CD14-positive monocyte (primary cell): ENCODE measurements at regions not wholly inside any gene's neighbourhood (a gene's known extent, or its start where the extent isn't known, plus 50 kb on each side); places are given as distances from the start of the nearest gene placed in this dataset.
"Not testable (repeated sequence)": the region's sequence is repeated elsewhere in the genome, so short reads cannot be mapped to it uniquely, and the experiment has no call there.

ENCODE experiments used
- DNase-seq, 3 donors: peaks; one replicate each; pipeline ENCODE4 v3.0.0-alpha.2; 2011 to 2022
- H2AFZ ChIP-seq: 2 replicates; pipeline ENCODE4 v1.6.0; 2012; ENCODE audit warnings: mild to moderate bottlenecking, low read depth, low read length, inconsistent platforms; ENCODE audit not compliant: insufficient read depth, poor library complexity, severe bottlenecking
- H3K27ac ChIP-seq, 2 donors: 1 replicate in 1 of 2; 2 replicates in 1 of 2; pipeline ENCODE4 v1.5.1; 2012 to 2013; ENCODE audit warnings: low read length in 2 of 2, control low read depth in 1 of 2, inconsistent platforms in 1 of 2, low read depth in 1 of 2, mild to moderate bottlenecking in 1 of 2
- H3K27me3 ChIP-seq, 2 donors: one replicate each; pipeline versions ENCODE4 v1.6.0 to v1.6.1; 2011 to 2013; ENCODE audit warnings: low read length in 2 of 2; ENCODE audit not compliant: control insufficient read depth in 2 of 2, insufficient read depth in 2 of 2
- H3K36me3 ChIP-seq, 2 donors: replicated peaks in 1 of 2; 1 replicate in 1 of 2; 2 replicates in 1 of 2; pipeline versions ENCODE4 v1.5.1 to v1.6.1; 2012 to 2013; ENCODE audit warnings: low read length in 2 of 2, control low read depth in 1 of 2, inconsistent platforms in 1 of 2, mild to moderate bottlenecking in 1 of 2; ENCODE audit not compliant: insufficient read depth in 2 of 2, control insufficient read depth in 1 of 2
- H3K4me1 ChIP-seq, 2 donors: 1 replicate in 1 of 2; 2 replicates in 1 of 2; pipeline versions ENCODE4 v1.5.1 to v1.6.1; 2012 to 2013; ENCODE audit warnings: low read length in 2 of 2, control low read depth in 1 of 2, inconsistent platforms in 1 of 2, mild to moderate bottlenecking in 1 of 2, moderate library complexity in 1 of 2; ENCODE audit not compliant: insufficient read depth in 2 of 2, control insufficient read depth in 1 of 2
- H3K4me2 ChIP-seq: replicated peaks from 2 replicates; pipeline ENCODE3; 2012; ENCODE audit warnings: low read length, moderate library complexity, mild to moderate bottlenecking; ENCODE audit not compliant: poor library complexity, severe bottlenecking; ENCODE audit errors: extremely low read depth
- H3K4me3 ChIP-seq, 3 experiments: fragments of 200-600 bp in 1 of 3; sonication (generic) in 1 of 3; replicated peaks in 1 of 3; 1 replicate in 2 of 3; 2 replicates in 1 of 3; pipeline ENCODE4 v1.5.1; 2011 to 2013; ENCODE audit warnings: low read length in 3 of 3, mild to moderate bottlenecking in 3 of 3, control low read depth in 2 of 3, low read depth in 2 of 3, inconsistent platforms in 1 of 3, moderate library complexity in 1 of 3
- H3K79me2 ChIP-seq: 2 replicates; pipeline ENCODE4 v1.6.0; 2012; ENCODE audit warnings: mild to moderate bottlenecking, control low read depth, inconsistent platforms, low read length, moderate library complexity; ENCODE audit not compliant: insufficient read depth
- H3K9ac ChIP-seq: 2 replicates; pipeline ENCODE4 v1.6.0; 2017; ENCODE audit warnings: low read length, mild to moderate bottlenecking; ENCODE audit not compliant: insufficient read depth, poor library complexity, severe bottlenecking
- H3K9me3 ChIP-seq, 2 donors: replicated peaks in 1 of 2; 1 replicate in 1 of 2; 2 replicates in 1 of 2; pipeline versions ENCODE4 v1.5.1 to v1.6.1; 2012 to 2013; ENCODE audit warnings: low read length in 2 of 2, control low read depth in 1 of 2; ENCODE audit not compliant: control insufficient read depth in 1 of 2, insufficient read depth in 1 of 2
- H4K20me1 ChIP-seq: 2 replicates; pipeline ENCODE4 v1.6.0; 2012; ENCODE audit warnings: mild to moderate bottlenecking, low read length, control low read depth, moderate library complexity; ENCODE audit not compliant: insufficient read depth
- H3K27ac Mint-ChIP-seq, 7 donors: one replicate each; pipeline ENCODE4 v1.8.0; 2020; ENCODE audit warnings: mild to moderate bottlenecking in 7 of 7, mixed read lengths in 7 of 7, moderate library complexity in 6 of 7, inconsistent platforms in 2 of 7
- H3K27me3 Mint-ChIP-seq, 3 donors: one replicate each; pipeline ENCODE4 v1.8.0; 2021 to 2022; ENCODE audit warnings: low read depth in 3 of 3, mild to moderate bottlenecking in 3 of 3, mixed read lengths in 3 of 3, moderate library complexity in 3 of 3, inconsistent platforms in 1 of 3
- H3K36me3 Mint-ChIP-seq, 2 donors: one replicate each; pipeline ENCODE4 v1.8.0; 2020; ENCODE audit warnings: mixed read lengths in 2 of 2, inconsistent platforms in 1 of 2, mild to moderate bottlenecking in 1 of 2
- H3K4me1 Mint-ChIP-seq: one replicate; pipeline ENCODE4 v1.8.0; 2020; ENCODE audit warnings: mild to moderate bottlenecking, mixed read lengths
- H3K4me3 Mint-ChIP-seq, 2 donors: one replicate each; pipeline ENCODE4 v1.8.0; 2020; ENCODE audit warnings: mild to moderate bottlenecking in 2 of 2, mixed read lengths in 2 of 2, moderate library complexity in 1 of 2
- H3K9me3 Mint-ChIP-seq, 7 donors: one replicate each; pipeline ENCODE4 v1.8.0; 2020 to 2022; ENCODE audit warnings: mixed read lengths in 7 of 7, mild to moderate bottlenecking in 6 of 7, moderate library complexity in 6 of 7, inconsistent platforms in 2 of 7
- WGBS: methylation state at CpG from one replicate; pipeline ENCODE4 v1.1.5; 2013; ENCODE audit warnings: missing lambda C conversion rate; ENCODE audit not compliant: insufficient coverage; 5-methylcytosine and 5-hydroxymethylcytosine counted together
- intact Hi-C, 2 donors: fragments of 100-400 bp; cut with micrococcal nuclease; formaldehyde crosslinking; loops; one replicate each; pipeline versions ENCODE4 v1.15.0 to v1.15.1; 2023

DNA sequence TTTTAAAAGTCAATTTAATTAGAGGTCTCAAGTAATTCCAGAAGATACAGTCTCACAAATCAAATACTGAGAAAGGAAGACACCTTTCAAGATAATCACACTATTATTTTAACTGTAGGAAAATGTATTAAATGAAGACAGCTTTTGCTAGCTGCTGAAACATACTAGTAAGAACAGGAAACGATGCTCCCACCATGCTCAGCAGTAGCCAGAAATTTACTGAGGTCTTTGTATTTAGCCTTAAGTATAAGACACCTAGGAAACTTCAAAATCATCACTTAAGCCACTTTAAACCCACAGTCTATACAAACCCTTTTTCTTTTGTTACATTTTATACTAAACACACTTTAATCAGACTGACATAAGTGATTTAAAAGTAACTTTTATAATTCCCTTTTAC is 72.7 kb upstream of the NPIPB12 start:
- H3K4me1 ChIP-seq, H3K36me3 ChIP-seq, H3K4me2 ChIP-seq, H3K27me3 Mint-ChIP-seq, H3K9ac ChIP-seq, H3K9me3 Mint-ChIP-seq, H3K27me3 ChIP-seq, intact Hi-C loops, H3K4me3 Mint-ChIP-seq, H3K9me3 ChIP-seq, H3K4me1 Mint-ChIP-seq, DNase-seq, H3K4me3 ChIP-seq, H3K27ac Mint-ChIP-seq, H2AFZ ChIP-seq, H3K27ac ChIP-seq: not testable (repeated sequence)
- Histone ChIP-seq H3K79me2 (peaks cover 82% of the 10 kb centered on the region), H4K20me1 (peaks cover 73% of the 10 kb centered on the region)
- no CpG with 5 or more reads among the region's 1 CpG for WGBS
- H3K36me3 Mint-ChIP-seq, result peaks cover 11 to 41% of the 10 kb centered on the region in 2 donors

DNA sequence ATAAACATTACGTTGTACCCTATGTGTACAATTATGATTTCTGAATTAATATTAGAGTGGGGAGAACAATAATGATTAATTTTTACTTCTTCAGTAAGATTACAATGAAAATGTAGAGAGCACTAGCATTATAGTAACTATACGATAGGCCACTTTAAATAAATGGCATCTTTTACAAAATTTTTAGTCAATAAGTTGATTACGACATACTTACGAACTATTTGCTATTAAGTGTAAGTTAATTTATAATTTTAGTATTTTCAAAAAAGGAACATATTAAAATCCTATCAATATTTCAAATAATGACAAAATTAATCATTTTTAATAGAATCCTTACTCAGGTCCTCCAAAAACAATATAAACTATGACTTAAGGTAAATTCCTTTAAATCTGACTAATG is 75.6 kb upstream of the NPIPB12 start:
- H3K4me3 Mint-ChIP-seq, H3K9me3 Mint-ChIP-seq, H2AFZ ChIP-seq, H3K27ac ChIP-seq, H3K9ac ChIP-seq, H3K27ac Mint-ChIP-seq, H3K4me2 ChIP-seq, H3K27me3 ChIP-seq, H3K4me1 ChIP-seq, H3K27me3 Mint-ChIP-seq, H3K36me3 ChIP-seq, intact Hi-C loops, DNase-seq, H3K4me3 ChIP-seq, H3K9me3 ChIP-seq: not testable (repeated sequence)
- no CpG with 5 or more reads among the region's 4 CpGs for WGBS
- H3K36me3 Mint-ChIP-seq, result peaks cover 8 to 30% of the 10 kb centered on the region in 2 donors
- H4K20me1 ChIP-seq, result peaks cover 74% of the 10 kb centered on the region
- H3K79me2 ChIP-seq, result peaks cover 87% of the 10 kb centered on the region
- peaks cover 19% of the 10 kb centered on the region for H3K4me1 Mint-ChIP-seq

DNA sequence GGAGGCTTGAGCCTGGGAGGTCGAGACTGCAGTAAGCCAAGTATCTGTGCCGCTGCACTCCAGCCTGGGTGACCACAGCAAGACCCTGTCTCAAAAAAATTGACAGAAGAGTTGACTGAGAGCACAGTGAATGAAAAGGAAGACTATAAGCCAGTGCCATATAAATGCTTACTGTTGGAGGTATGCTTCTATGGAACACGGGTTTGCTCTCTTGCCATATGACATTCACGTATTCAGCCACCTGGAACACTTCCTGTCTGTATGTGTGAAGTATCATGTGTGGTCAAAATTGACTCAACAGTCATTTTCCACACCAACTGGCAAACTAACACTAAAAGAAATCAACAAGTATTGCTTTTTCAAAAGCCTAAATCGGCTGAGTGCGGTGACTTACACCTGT is 71.1 kb upstream of the SPN start:
- H3K4me3 Mint-ChIP-seq, H3K9me3 ChIP-seq, H2AFZ ChIP-seq, H3K27me3 ChIP-seq, H3K27me3 Mint-ChIP-seq, H3K9ac ChIP-seq, H3K9me3 Mint-ChIP-seq, DNase-seq, H3K27ac ChIP-seq, H3K4me2 ChIP-seq, H3K4me3 ChIP-seq, H3K36me3 ChIP-seq: not testable (repeated sequence)
- Mint-ChIP-seq H3K36me3 (peaks cover 0 to 11% of the 10 kb centered on the region in 2 donors), H3K27ac (peak overlapping the region in 2 of 7 donors; percentile 40 to 52), H3K4me1 (peaks cover 27% of the 10 kb centered on the region)
- WGBS, result no CpG with 5 or more reads among the region's 6 CpGs
- Histone ChIP-seq H3K79me2 (peaks cover 66% of the 10 kb centered on the region), H3K4me1 (peaks cover 4 to 17% of the 10 kb centered on the region in 2 donors), H4K20me1 (peaks cover 57% of the 10 kb centered on the region)
- intact Hi-C loops, result loop anchor here in 1 of 2 donors (10.0 kb wide), 1 partner anchor 73 kb away; the partner anchor contains the start of gene SPN

DNA sequence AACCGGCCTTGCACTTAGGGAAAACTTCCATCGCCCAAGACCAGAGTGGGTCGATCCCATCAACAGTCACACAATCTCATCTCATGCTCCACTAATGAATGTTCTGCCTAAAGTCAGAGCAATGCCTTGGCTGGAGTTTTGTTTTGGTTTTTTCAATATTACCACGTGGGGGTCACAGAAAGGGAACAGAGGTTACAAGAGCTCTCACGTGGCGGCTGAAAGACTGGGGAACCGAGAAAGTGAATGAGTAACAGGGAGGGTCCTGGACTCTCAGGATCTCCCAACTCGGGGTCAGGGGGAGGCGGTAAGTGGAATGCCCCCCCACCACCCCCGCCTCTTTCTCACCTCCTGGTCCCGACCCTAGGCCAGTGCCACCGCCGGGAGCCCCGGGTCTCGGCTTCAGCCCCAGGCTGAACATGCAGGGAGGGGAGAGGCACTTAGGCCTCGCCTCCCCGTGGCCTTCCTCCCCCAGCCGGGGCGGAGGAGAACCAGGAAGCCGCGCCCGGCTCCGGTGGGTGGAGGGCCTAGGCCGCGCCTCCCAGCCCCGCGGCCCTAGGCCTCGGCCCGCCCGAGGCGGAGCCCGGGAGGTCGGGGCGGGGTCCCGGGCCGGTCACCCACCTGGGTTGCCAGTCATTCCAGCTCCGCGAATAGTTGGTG is 68.7 kb upstream of the SPN start:
- H4K20me1 ChIP-seq, result peaks cover 35% of the 10 kb centered on the region
- peaks cover 46% of the 10 kb centered on the region for H3K79me2 ChIP-seq
- peak overlapping the region; percentile 75 for H3K9ac ChIP-seq
- H3K36me3 Mint-ChIP-seq, H3K36me3 ChIP-seq, H3K27me3 Mint-ChIP-seq, H3K27me3 ChIP-seq, H3K4me2 ChIP-seq, H3K9me3 Mint-ChIP-seq, H3K9me3 ChIP-seq, H2AFZ ChIP-seq: not testable (repeated sequence)
- H3K27ac ChIP-seq, result peak overlapping the region; percentile 78 to 92
- WGBS, result 0% methylated on average over 3 of the region's 38 CpGs
- peak; percentile 53 to 68 (median 61) for DNase-seq
- peak overlapping the region; percentile 55 to 74 (median 61) for H3K4me3 ChIP-seq
- intact Hi-C loops, result loop anchor here in 1 of 2 donors (10.0 kb wide), 1 partner anchor 70 kb away; the partner anchor contains the start of gene SPN
- Mint-ChIP-seq H3K27ac (peak overlapping the region; percentile 82 to 94 (median 91)), H3K4me3 (peak overlapping the region; percentile 79 to 91), H3K4me1 (peaks cover 22% of the 10 kb centered on the region)
- peaks cover 4 to 17% of the 10 kb centered on the region in 2 donors for H3K4me1 ChIP-seq
